ENCODE measurements at regions not wholly inside any gene's neighbourhood (a gene's known extent, or its start where the extent isn't known, plus 50 kb on each side); places are given as distances from the start of the nearest gene placed in this dataset.

DNA sequence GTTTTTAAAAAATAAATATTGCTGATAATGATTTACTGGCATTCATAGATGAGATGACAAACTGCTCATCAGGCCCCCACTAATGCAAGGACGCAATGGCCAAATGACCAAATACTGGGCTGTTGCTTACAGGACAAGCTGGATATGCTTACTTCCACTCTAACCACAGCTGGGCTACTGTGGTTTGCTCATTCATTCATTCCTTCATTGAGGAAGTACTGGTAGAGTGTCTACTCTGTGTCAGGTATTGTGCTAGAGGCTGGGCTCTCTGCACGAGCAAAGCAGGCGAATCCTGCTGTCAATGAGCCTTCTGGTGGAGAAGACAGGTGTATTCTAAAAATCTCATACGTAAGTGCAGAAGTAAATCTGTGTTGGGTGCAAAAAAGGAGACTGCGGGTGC is 113.3 kb upstream of the SLC38A2 start:
- no peak for DNase-seq (ENCODE audit: low read depth in 1 of 2, low spot score in 1 of 2)
- FAIRE-seq: no peak
- Histone ChIP-seq H3K9me3 (no peaks in the 10 kb centered on the region), H3K4me2 (no peak overlapping the region), H3K4me3 (no peak overlapping the region), H3K27ac (peak overlapping the region; percentile 20 to 77; a peak in 4 of 6 replicates), H3K4me1 (peaks cover 37% of the 10 kb centered on the region)
- WGBS (ENCODE audit: missing lambda C conversion rate): 95% methylated on average over 5 of the region's 5 CpGs
- ATAC-seq: no peak
- ChIA-PET CTCF (interaction anchor here (1.2 kb wide), 1 partner anchor 114 kb away, joined by 3 read pairs; no protein-coding TSS in a partner anchor), POLR2A (no interaction called here)
- no peak for TF ChIP-seq HDAC2 (IDR thresholded peaks at IDR 0.05)
- no peak for TF ChIP-seq NPAS2 (CRISPR knock-in tag; IDR thresholded peaks at IDR 0.05; ENCODE audit: borderline replicate concordance)
- TF ChIP-seq HOXB5 (CRISPR knock-in tag; IDR thresholded peaks at IDR 0.05): no peak
- TF ChIP-seq EP300 (IDR thresholded peaks at IDR 0.05): no peak
- TF ChIP-seq EHMT2 (IDR thresholded peaks at IDR 0.05; ENCODE audit: low read depth): no peak
- no peak for TF ChIP-seq CHD4 (IDR thresholded peaks at IDR 0.05; ENCODE audit: borderline replicate concordance)
- TF ChIP-seq GATA3 (IDR thresholded peaks at IDR 0.05; ENCODE audit: borderline replicate concordance): no peak
- TF ChIP-seq NR3C1 (IDR thresholded peaks at IDR 0.05): no peak

DNA sequence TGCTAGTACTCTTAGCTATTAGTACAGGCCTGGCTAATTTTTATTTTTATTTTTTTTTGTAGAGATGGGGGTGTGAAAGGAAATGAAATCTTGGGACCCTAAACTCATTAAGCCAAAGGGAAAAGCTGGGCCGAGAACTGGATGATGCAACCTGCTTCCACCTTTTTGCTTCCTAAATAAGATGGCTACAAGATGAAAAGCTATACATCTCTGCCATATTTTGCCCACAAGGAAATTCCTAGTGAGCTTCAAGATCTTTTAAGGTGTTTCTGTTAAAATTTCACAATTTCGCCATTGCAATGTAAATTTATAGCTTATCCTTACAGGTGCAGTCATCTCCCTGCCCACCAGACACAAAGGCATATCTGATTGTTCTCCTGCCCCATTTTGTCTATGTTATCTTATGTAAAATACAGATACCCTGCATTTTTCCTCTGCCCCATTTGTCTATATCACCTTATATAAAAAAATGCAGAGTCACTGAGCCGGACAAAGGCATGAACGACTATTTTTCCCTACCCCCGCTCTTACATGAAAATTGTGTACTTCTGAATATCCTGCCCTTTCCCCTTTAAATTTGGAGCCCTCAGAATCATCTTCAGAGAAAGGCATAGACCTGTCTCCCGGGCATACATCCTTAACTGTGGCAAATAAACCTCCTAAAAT is 112.0 kb upstream of the SLC38A2 start:
- no peak overlapping the region for H3K4me3 ChIP-seq
- H3K27ac ChIP-seq: peak overlapping the region; percentile 68 to 77
- peaks cover 27% of the 10 kb centered on the region for H3K4me1 ChIP-seq
- DNase-seq (ENCODE audit: low read depth in 1 of 2, low spot score in 1 of 2): no peak
- 87% methylated on average over 6 of the region's 6 CpGs for WGBS (ENCODE audit: missing lambda C conversion rate)
- no peak for ATAC-seq
- FAIRE-seq: no peak
- peak overlapping the region; percentile 47 for H3K4me2 ChIP-seq
- ChIA-PET CTCF (interaction anchor here (0.9 to 1.4 kb wide), 6 partner anchors 8 to 193 kb away, joined by 3 read pairs; no protein-coding TSS in a partner anchor), POLR2A (interaction anchor here (1.0 to 1.9 kb wide), 2 partner anchors 11 to 101 kb away, joined by 3 to 8 read pairs; no protein-coding TSS in a partner anchor)
- no peaks in the 10 kb centered on the region for H3K9me3 ChIP-seq
- TF ChIP-seq, protein P1, sequence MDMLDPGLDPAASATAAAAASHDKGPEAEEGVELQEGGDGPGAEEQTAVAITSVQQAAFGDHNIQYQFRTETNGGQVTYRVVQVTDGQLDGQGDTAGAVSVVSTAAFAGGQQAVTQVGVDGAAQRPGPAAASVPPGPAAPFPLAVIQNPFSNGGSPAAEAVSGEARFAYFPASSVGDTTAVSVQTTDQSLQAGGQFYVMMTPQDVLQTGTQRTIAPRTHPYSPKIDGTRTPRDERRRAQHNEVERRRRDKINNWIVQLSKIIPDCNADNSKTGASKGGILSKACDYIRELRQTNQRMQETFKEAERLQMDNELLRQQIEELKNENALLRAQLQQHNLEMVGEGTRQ (IDR thresholded peaks at IDR 0.05): no peak
- TF ChIP-seq SMC3 (IDR thresholded peaks at IDR 0.05): no peak
- no peak for TF ChIP-seq RCOR1 (IDR thresholded peaks at IDR 0.05; ENCODE audit: low read depth, low read length)
- TF ChIP-seq CEBPB (IDR thresholded peaks at IDR 0.05): no peak
- TF ChIP-seq RFX5 (IDR thresholded peaks at IDR 0.05): no peak
- no peak for TF ChIP-seq HDAC2 (IDR thresholded peaks at IDR 0.05)
- TF ChIP-seq POLR2A (IDR thresholded peaks at IDR 0.05; ENCODE audit: low read length): no peak
- TF ChIP-seq HOXA7 (CRISPR knock-in tag; IDR thresholded peaks at IDR 0.05): no peak
- no peak for TF ChIP-seq JUNB (IDR thresholded peaks at IDR 0.05)

DNA sequence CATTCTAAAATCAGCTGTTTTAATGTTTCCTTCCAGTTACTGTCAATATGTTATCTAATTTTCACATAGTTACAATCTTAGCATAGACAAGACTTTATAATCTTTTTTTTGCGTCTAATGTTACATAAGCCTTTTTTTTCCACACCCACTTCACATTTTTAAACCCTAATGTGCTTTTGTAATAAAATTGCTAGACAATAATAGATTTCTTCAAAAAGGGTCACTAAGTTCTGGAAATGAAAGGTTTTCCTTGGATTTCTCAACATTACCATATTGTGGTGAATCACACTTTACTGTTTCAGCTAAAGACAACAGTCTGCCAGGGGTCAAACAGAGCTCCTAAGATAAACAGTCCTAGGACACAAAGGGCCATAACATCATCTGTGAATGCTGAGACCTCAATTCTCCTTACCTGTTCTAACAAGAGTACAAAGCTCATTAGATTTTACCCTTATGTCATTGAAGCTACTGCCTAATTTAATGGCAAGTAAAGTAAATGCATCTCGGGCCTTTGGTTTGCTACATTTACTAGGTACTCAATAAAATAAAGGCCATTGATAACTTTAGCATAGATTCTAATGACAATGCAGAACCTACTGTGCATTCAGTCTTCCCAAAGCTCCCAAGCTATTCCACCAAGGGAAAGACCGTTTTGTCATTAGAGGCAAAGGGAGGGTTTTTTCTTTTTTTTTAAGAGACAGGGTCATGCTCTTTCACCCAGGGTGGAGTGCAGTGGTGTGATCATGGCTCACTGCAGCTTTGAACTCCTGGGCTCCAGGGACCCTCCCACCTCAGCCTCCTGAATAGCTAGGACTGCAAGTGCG is 111.2 kb upstream of the SLC38A2 start:
- Histone ChIP-seq H3K4me3 (no peak overlapping the region), H3K4me2 (peak overlapping the region; percentile 47), H3K4me1 (peaks cover 27% of the 10 kb centered on the region), H3K27ac (peak overlapping the region; percentile 68 to 77), H3K9me3 (no peaks in the 10 kb centered on the region)
- ATAC-seq: peak in 1 of 2 experiments; percentile 73; a peak in 3 of 6 replicates
- TF ChIP-seq JUNB (IDR thresholded peaks at IDR 0.05): peak; percentile 55; the same call in 1 of the 2 replicates
- TF ChIP-seq FOSL2 (IDR thresholded peaks at IDR 0.05): peak; percentile 40; the same call in 1 of the 2 replicates
- peak; percentile 69 for TF ChIP-seq FOSL2 (CRISPR knock-in tag; IDR thresholded peaks at IDR 0.05)
- 0 out of 4 replicates have a peak, but pooled peaks of 1 of the 2 experiments have one; percentile 29 for TF ChIP-seq CEBPB (IDR thresholded peaks at IDR 0.05)
- TF ChIP-seq SREBF2 (IDR thresholded peaks at IDR 0.05): no peak
- no peak for TF ChIP-seq PHF8 (IDR thresholded peaks at IDR 0.05; ENCODE audit: borderline replicate concordance, low read depth)
- no peak for TF ChIP-seq RARB (CRISPR knock-in tag; IDR thresholded peaks at IDR 0.05)
- TF ChIP-seq RAD21 (conservative IDR thresholded peaks at IDR 0.05 in 1 of 2, IDR thresholded peaks at IDR 0.05 in 1 of 2): no peak
- TF ChIP-seq HDAC2 (IDR thresholded peaks at IDR 0.05): no peak
- no peak for TF ChIP-seq POLR2A (IDR thresholded peaks at IDR 0.05; ENCODE audit: low read length)
- TF ChIP-seq EP300 (IDR thresholded peaks at IDR 0.05): peak in 1 of 2 experiments; percentile 10; a peak in 1 of 5 replicates
- TF ChIP-seq CBX2 (IDR thresholded peaks at IDR 0.05; ENCODE audit: borderline replicate concordance, low read depth): no peak
- no peak for TF ChIP-seq GATA3 (IDR thresholded peaks at IDR 0.05; ENCODE audit: borderline replicate concordance)
- TF ChIP-seq ESRRA (IDR thresholded peaks at IDR 0.05; ENCODE audit: borderline replicate concordance, low read length): no peak
- TF ChIP-seq FOSB (CRISPR knock-in tag; IDR thresholded peaks at IDR 0.05): no peak
- no peak for TF ChIP-seq JUN (IDR thresholded peaks at IDR 0.05)
- TF ChIP-seq, protein P2, sequence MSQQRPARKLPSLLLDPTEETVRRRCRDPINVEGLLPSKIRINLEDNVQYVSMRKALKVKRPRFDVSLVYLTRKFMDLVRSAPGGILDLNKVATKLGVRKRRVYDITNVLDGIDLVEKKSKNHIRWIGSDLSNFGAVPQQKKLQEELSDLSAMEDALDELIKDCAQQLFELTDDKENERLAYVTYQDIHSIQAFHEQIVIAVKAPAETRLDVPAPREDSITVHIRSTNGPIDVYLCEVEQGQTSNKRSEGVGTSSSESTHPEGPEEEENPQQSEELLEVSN (IDR thresholded peaks at IDR 0.05; ENCODE audit: borderline replicate concordance, low read depth): no peak
- ChIA-PET CTCF (interaction anchor here (0.9 to 1.4 kb wide), 5 partner anchors 8 to 193 kb away, joined by 3 read pairs; no protein-coding TSS in a partner anchor), POLR2A (interaction anchor here (0.7 to 1.9 kb wide), 3 partner anchors 10 to 111 kb away, joined by 3 to 8 read pairs (median 3); no protein-coding TSS in a partner anchor)
- FAIRE-seq: no peak
- peak in 1 of 2 experiments; percentile 47 for DNase-seq (ENCODE audit: low read depth in 1 of 2, low spot score in 1 of 2)
- 89% methylated on average over 4 of the region's 4 CpGs for WGBS (ENCODE audit: missing lambda C conversion rate)

All from A549 (cell line).